Peyer's patch (tissue), 4 donors: ENCODE measurements at regions not wholly inside any gene's neighbourhood (a gene's known extent, or its start where the extent isn't known, plus 50 kb on each side); places are given as distances from the start of the nearest gene placed in this dataset.

Experiments
- CTCF ChIP-seq, 6 experiments: fragments of 450-650 bp in 4 of 6; fragments of 200-600 bp in 2 of 6; sonication (generic) in 1 of 6; IDR thresholded peaks; one replicate each; pipeline ENCODE4 v1.5.1; 2017 to 2019; ENCODE audit warnings: antibody characterized with exemption in 6 of 6, mild to moderate bottlenecking in 3 of 6, moderate library complexity in 1 of 6
- POLR2A ChIP-seq, 2 donors: fragments of 450-650 bp; IDR thresholded peaks; one replicate each; pipeline ENCODE4 v1.5.1; 2017; ENCODE audit warnings: antibody characterized with exemption in 2 of 2, mild to moderate bottlenecking in 2 of 2, moderate library complexity in 2 of 2

GRCh38 chr9:26457151-26457550, 435.5 kb downstream of the CAAP1 start:
- TF ChIP-seq CTCF (IDR thresholded peaks at IDR 0.05) (no peak), POLR2A (IDR thresholded peaks at IDR 0.05) (no peak)
